HCT116 (cell line): ENCODE measurements at regions not wholly inside any gene's neighbourhood (a gene's known extent, or its start where the extent isn't known, plus 50 kb on each side); places are given as distances from the start of the nearest gene placed in this dataset.

ENCODE experiments used
- ATAC-seq: fragments of 200-7000 bp; cut with Tn5 transposase; 2 replicates; pipeline ENCODE4 v1.9.1; 2020; ENCODE audit warnings: mild to moderate bottlenecking, moderate library complexity
- BruUV-seq: library from RNA; stranded (reverse); fragments of 400-500 nt; replicated peaks from 2 replicates; lab custom pipeline; 2021; lab: Mats Ljungman, UMichigan
- CTCF ChIA-PET: fragments of 300-600 bp; sonication (Branson Sonifier 250); formaldehyde crosslinking; loops from one replicate; lab custom pipeline; 2021; ENCODE audit warnings: antibody characterized with exemption; lab: Charles Lee
- POLR2A ChIA-PET: fragments of 300-600, 350-600 bp; sonication (Branson Sonifier 250); formaldehyde crosslinking; loops from one replicate; lab custom pipeline; 2021; ENCODE audit warnings: antibody characterized with exemption; lab: Charles Lee
- RAD21 ChIA-PET, 2 experiments: fragments of 300-600 bp; sonication (Branson Sonifier 250); formaldehyde crosslinking; loops; one replicate each; lab custom pipeline; 2023; ENCODE audit warnings: low total read pairs in 2 of 2; ENCODE audit not compliant: uncharacterized antibody in 2 of 2, unreplicated experiment in 2 of 2, low non-redundant PET in 1 of 2; lab: Charles Lee
- DNase-seq: peaks from one replicate; pipeline ENCODE4 v3.0.0-alpha.2; 2010; ENCODE audit warnings: low read depth, low spot score
- H2AFZ ChIP-seq: fragments of 200-600 bp; shearing (Covaris generic), sonication (generic); 2 replicates; pipeline ENCODE4 v1.6.1; 2017; ENCODE audit warnings: low read depth, mixed run types, mixed read lengths, antibody characterized with exemption, low read length; ENCODE audit not compliant: poor library complexity, severe bottlenecking
- H3K27ac ChIP-seq: 2 replicates; pipeline ENCODE4 v1.5.1; 2012; ENCODE audit warnings: low read depth, low read length
- H3K27me3 ChIP-seq: fragments of 200-600 bp; sonication (generic); 2 replicates; pipeline ENCODE4 v1.6.1; 2016; ENCODE audit warnings: mixed run types, low read length, mixed read lengths; ENCODE audit not compliant: insufficient read depth
- H3K36me3 ChIP-seq, 2 experiments: fragments of 200-500 bp in 1 of 2; fragments of 200-600 bp in 1 of 2; sonication (Bioruptor generic) in 1 of 2; sonication (generic) in 1 of 2; 2 replicates each; pipeline versions ENCODE4 v1.5.1 to v1.6.1; 2014 to 2016; ENCODE audit warnings: low read length in 2 of 2, inconsistent platforms in 1 of 2, mixed read lengths in 1 of 2, mixed run types in 1 of 2; ENCODE audit not compliant: insufficient read depth in 2 of 2, control insufficient read depth in 1 of 2
- H3K4me1 ChIP-seq, 2 experiments: fragments of 200-600 bp in 1 of 2; sonication (generic) in 1 of 2; 2 replicates each; pipeline versions ENCODE4 v1.5.1 to v1.6.1; 2012 to 2017; ENCODE audit warnings: low read length in 2 of 2, inconsistent platforms in 1 of 2, mild to moderate bottlenecking in 1 of 2, mixed read lengths in 1 of 2, mixed run types in 1 of 2, moderate library complexity in 1 of 2; ENCODE audit not compliant: insufficient read depth in 2 of 2, control insufficient read depth in 1 of 2
- H3K4me2 ChIP-seq: fragments of 200-600 bp; sonication (generic); 2 replicates; pipeline ENCODE4 v1.6.1; 2017; ENCODE audit warnings: mixed run types, low read length, mixed read lengths
- H3K4me3 ChIP-seq, 2 experiments: fragments of 200-600 bp in 1 of 2; sonication (generic) in 1 of 2; replicated peaks in 1 of 2; 2 replicates each; pipeline ENCODE4 v1.5.1; 2011 to 2016; ENCODE audit warnings: low read length in 2 of 2, control low read depth in 1 of 2, low read depth in 1 of 2, mild to moderate bottlenecking in 1 of 2, mixed read lengths in 1 of 2, mixed run types in 1 of 2
- H3K79me2 ChIP-seq: fragments of 200-600 bp; sonication (generic); 2 replicates; pipeline ENCODE4 v1.6.1; 2017; ENCODE audit warnings: mild to moderate bottlenecking, mixed run types, low read length, moderate library complexity, mixed read lengths; ENCODE audit not compliant: insufficient read depth
- H3K9ac ChIP-seq: fragments of 200-600 bp; sonication (generic); 2 replicates; pipeline ENCODE4 v1.6.1; 2016; ENCODE audit warnings: low read length, mixed read lengths
- H3K9me2 ChIP-seq: fragments of 200-600 bp; sonication (generic), shearing (Covaris generic); 2 replicates; pipeline ENCODE4 v1.6.1; 2017; ENCODE audit warnings: mixed run types, mild to moderate bottlenecking, moderate library complexity; ENCODE audit not compliant: insufficient read depth
- H3K9me3 ChIP-seq, 2 experiments: fragments of 200-500 bp in 1 of 2; fragments of 200-600 bp in 1 of 2; sonication (Bioruptor generic) in 1 of 2; sonication (generic) in 1 of 2; 2 replicates each; pipeline ENCODE4 v1.6.1; 2014 to 2017; ENCODE audit warnings: low read length in 2 of 2, mixed read lengths in 2 of 2, inconsistent platforms in 1 of 2, low read depth in 1 of 2, mild to moderate bottlenecking in 1 of 2, mixed run types in 1 of 2, moderate library complexity in 1 of 2; ENCODE audit not compliant: control insufficient read depth in 1 of 2, insufficient read depth in 1 of 2
- H4K20me1 ChIP-seq: fragments of 200-600 bp; sonication (generic), shearing (Covaris generic); 2 replicates; pipeline ENCODE4 v1.6.1; 2017; ENCODE audit warnings: mixed run types, mild to moderate bottlenecking, moderate library complexity; ENCODE audit not compliant: insufficient read depth
- CBX3 ChIP-seq: IDR thresholded peaks from 2 replicates; pipeline ENCODE4 v1.6.1; 2012; ENCODE audit warnings: low read depth
- EGR1 ChIP-seq: IDR thresholded peaks from 2 replicates; pipeline ENCODE4 v1.6.1; 2012; ENCODE audit warnings: low read depth
- FOSL1 ChIP-seq: IDR thresholded peaks from 2 replicates; pipeline ENCODE4 v1.6.1; 2012; ENCODE audit warnings: low read depth
- JUND ChIP-seq: IDR thresholded peaks from 2 replicates; pipeline ENCODE4 v1.6.1; 2012
- MAX ChIP-seq: IDR thresholded peaks from 2 replicates; pipeline ENCODE4 v1.6.1; 2012
- RAD21 ChIP-seq: IDR thresholded peaks from 2 replicates; pipeline ENCODE4 v1.6.1; 2012; ENCODE audit warnings: low read depth, mild to moderate bottlenecking
- SIN3A ChIP-seq: IDR thresholded peaks from 2 replicates; pipeline ENCODE4 v1.6.1; 2012; ENCODE audit warnings: low read depth
- SP1 ChIP-seq: IDR thresholded peaks from 2 replicates; pipeline ENCODE4 v1.6.1; 2012; ENCODE audit warnings: low read depth
- SRF ChIP-seq: IDR thresholded peaks from 2 replicates; pipeline ENCODE4 v1.6.1; 2012; ENCODE audit warnings: low read depth
- TCF7L2 ChIP-seq: IDR thresholded peaks from 2 replicates; pipeline ENCODE4 v1.7.0; 2011; ENCODE audit warnings: borderline replicate concordance, inconsistent platforms; ENCODE audit not compliant: insufficient read depth, insufficient read length; ENCODE audit errors: extremely low read depth
- YY1 ChIP-seq: IDR thresholded peaks from 2 replicates; pipeline ENCODE4 v1.6.1; 2011; ENCODE audit warnings: low read length, low read depth, moderate library complexity, mild to moderate bottlenecking; ENCODE audit not compliant: insufficient replicate concordance; ENCODE audit errors: extremely low read depth
- ZNF274 ChIP-seq: fragments of 200-500 bp; sonication (Bioruptor generic); IDR thresholded peaks from 2 replicates; pipeline ENCODE4 v1.6.1; 2014; ENCODE audit warnings: mild to moderate bottlenecking, low read depth, low read length, inconsistent platforms
- intact Hi-C: fragments of 100-400 bp; cut with micrococcal nuclease; formaldehyde crosslinking; loops from 2 replicates; pipeline ENCODE4 v1.10.0; 2022

- Histone ChIP-seq H3K27ac (no peak overlapping the region), H3K27me3 (no peaks in the 10 kb centered on the region), H3K9ac (no peak overlapping the region), H3K9me3 (no peaks in the 10 kb centered on the region), H2AFZ (no peak overlapping the region), H3K4me2 (no peak overlapping the region), H3K36me3 (no peaks in the 10 kb centered on the region), H3K79me2 (no peaks in the 10 kb centered on the region), H3K4me1 (peaks cover under 1 to 4% of the 10 kb centered on the region in 2 experiments; a peak in 3 of 4 replicates), H3K4me3 (no peak overlapping the region), H4K20me1 (no peaks in the 10 kb centered on the region), H3K9me2 (no peaks in the 10 kb centered on the region)
- CTCF ChIA-PET = no interaction called here
- POLR2A ChIA-PET = no interaction called here
- ATAC-seq (no peak), DNase-seq (no peak)
- TF ChIP-seq SIN3A (no peak), CBX3 (no peak), FOSL1 (no peak), EGR1 (no peak), YY1 (no peak)
- RAD21 ChIA-PET = no interaction called here
- BruUV-seq = no TSS peak
- intact Hi-C loops = no loop called here
These were observed 154.0 kb upstream of the STEAP4 start for GRCh38 chr7:88460650-88461049.

- no peaks in the 10 kb centered on the region for H3K36me3 ChIP-seq
These were observed 152.3 kb upstream of the STEAP4 start for GRCh38 chr7:88458946-88459345.

More at GRCh38 chr7:88458946-88459345, 152.3 kb upstream of the STEAP4 start:
- ATAC-seq (no peak), DNase-seq (no peak)
- POLR2A ChIA-PET = no interaction called here
- no peaks in the 10 kb centered on the region for H3K9me3 ChIP-seq
- no peak overlapping the region for H2AFZ ChIP-seq
- intact Hi-C loops = no loop called here
- H3K9ac ChIP-seq = no peak overlapping the region
- no peaks in the 10 kb centered on the region for H3K27me3 ChIP-seq
- no peak overlapping the region for H3K27ac ChIP-seq
- TF ChIP-seq ZNF274 (no peak), TCF7L2 (no peak), SP1 (no peak), SRF (no peak), JUND (no peak), RAD21 (no peak), MAX (no peak)
- no peaks in the 10 kb centered on the region for H3K79me2 ChIP-seq
- no peak overlapping the region for H3K4me2 ChIP-seq
- BruUV-seq = no TSS peak
- no peaks in the 10 kb centered on the region for H4K20me1 ChIP-seq
- H3K4me1 ChIP-seq = peaks cover 4 to 11% of the 10 kb centered on the region in 2 experiments; a peak in 3 of 4 replicates
- RAD21 ChIA-PET = no interaction called here
- CTCF ChIA-PET = no interaction called here
- H3K9me2 ChIP-seq = no peaks in the 10 kb centered on the region
- H3K4me3 ChIP-seq = no peak overlapping the region
